Sciatic nerve (tissue), 2 donors: ENCODE measurements at regions not wholly inside any gene's neighbourhood (a gene's known extent, or its start where the extent isn't known, plus 50 kb on each side); places are given as distances from the start of the nearest gene placed in this dataset.
"Not testable (repeated sequence)": the region's sequence is repeated elsewhere in the genome, so short reads cannot be mapped to it uniquely, and the experiment has no call there.

Experiments used
- ATAC-seq: fragments of 200-7000 bp; cut with Tn5 transposase; one replicate; pipeline ENCODE4 v1.9.1; 2020; ENCODE audit warnings: mild to moderate bottlenecking, moderate library complexity
- DNase-seq: peaks from one replicate; pipeline ENCODE4 v3.0.0-alpha.2; 2020; ENCODE audit warnings: low spot score
- intact Hi-C: fragments of 100-400 bp; cut with DNase I; formaldehyde crosslinking; loops from one replicate; pipeline ENCODE4 v1.14.2; 2022
- donor health status: DM: no; HTN: no; CAD: no.
- donor health status: DM: no; HTN: no; CAD: no.

DNA sequence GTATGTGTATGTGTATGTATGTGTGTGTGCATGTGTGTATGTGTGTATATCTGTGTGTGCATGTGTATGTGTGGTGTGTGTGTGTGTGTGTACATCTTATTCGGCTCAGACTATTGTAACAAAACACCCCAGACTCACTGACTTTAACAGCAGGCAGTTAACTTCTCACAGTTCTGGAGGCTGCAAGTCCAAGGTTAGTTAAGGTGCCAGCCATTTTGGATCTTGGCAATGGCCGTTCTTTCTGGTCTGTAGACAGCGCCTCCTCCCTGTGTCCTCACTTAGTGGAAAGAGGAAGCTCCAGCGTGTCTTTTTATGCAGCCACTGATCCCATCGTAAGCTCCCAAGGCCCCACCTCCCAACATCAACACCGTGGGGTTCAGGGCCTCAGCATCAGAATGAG, 128.3 kb upstream of the THBS2 start:
- DNase-seq = no peak
- ATAC-seq = no peak
- intact Hi-C loops = no loop called here

DNA sequence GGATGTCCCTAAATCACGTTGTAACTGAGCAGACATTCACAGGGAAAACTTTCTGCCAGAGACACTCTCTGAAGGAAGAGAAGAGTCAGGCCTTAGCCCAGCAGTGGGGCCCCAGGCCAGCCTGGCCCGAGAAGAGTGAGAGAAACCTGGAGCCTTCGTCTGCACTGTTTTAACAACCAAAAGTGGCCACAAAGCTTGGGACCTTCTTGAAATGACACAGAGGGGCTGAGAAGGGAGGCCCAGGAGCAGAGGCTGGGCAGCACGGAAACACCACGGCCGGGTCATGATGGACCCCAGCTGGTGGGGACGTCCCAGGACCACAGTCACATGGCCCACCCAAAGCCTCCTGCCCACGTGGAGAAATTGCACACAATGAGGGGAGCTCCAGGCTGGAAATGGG, 126.8 kb upstream of the THBS2 start:
- DNase-seq = no peak
- intact Hi-C loops = no loop called here

DNA sequence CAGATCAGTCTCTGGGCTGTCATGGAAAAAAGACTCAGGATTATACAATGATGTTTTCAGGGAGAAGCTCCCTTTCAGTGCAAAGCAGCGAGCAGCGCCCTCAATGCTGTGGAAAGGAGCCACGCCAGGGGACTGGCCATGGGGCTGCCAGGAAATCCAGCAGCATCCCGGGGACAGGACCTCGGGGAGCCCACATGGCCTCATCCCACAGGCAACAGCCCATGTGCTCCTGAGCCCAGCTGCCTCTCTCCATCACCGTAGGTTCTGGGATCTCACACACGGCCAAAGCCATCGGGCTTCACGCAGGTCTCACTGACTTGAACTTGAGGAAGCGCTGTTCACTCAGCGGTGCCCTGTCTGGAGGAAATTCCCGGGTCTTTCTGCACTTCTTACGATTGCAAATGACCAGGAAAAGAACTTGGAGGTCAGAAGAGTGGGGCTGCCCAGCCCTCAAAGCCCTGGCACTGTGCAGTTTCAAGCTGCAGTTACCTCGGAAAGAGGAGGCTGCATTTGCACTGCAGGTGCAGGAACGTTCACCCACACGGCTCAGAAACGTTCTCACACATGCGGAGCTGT, 125.9 kb upstream of the THBS2 start:
- no peak for ATAC-seq
- intact Hi-C loops = no loop called here
- DNase-seq = no peak

More for the DNA sequence above, 126.8 kb upstream of the THBS2 start:
- ATAC-seq = no peak

DNA sequence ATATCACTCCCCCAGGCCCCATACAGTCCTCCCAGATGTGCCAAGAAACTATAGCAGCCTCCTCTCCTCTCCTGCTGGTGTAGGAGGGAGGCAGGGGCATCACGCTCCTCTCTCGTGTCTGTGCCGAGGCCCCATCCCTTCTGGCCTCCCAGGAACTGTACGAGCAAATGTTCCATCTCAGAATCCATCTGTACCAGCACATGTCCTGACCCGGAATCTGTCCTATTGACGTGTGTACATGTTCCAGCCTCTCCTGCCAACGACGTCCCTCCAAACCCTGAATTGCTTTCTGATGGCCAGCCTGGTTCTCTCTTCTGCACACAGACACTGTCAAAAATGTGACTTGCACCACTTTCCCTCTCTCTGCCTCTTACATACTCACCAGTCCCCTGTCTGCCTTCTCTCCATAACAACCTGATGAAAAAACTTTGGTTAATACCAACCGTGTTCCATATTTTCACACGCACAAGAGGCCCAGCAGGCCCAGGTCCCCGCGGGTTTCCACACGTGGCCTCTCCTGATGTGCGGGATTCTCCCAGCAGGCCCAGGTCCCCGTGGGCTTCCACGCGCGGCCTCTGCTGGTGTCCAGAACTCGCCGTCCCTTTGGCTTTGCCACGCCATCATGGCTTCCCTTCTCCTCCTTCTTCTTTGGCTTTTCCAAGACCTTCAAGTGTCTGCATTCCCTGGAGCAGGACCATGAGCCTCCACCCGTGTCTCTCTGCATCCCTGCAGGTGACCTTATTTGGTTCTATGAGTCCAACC, 125.2 kb upstream of the THBS2 start:
- ATAC-seq (no peak), DNase-seq (no peak)
- intact Hi-C loops = no loop called here

DNA sequence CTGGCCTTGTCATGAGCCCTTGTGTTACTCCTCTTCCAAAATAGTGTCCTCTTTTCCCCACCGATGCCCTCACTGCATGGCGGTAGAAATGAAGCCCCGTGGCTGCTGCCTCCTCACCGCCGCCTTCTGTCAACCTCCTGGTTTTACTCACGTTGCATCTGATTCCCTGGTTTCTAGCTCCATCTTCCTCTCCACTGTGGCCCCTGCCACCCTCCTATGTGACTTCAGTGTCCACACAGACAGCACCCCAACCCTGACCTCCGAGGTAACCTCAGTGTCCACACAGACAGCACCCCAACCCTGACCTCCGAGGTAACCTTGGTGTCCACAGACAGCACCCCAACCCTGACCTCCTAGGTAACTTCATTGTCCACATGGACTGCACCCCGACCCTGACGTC, 122.8 kb upstream of the THBS2 start:
- DNase-seq = no peak
- no peak for ATAC-seq
- intact Hi-C loops = no loop called here

DNA sequence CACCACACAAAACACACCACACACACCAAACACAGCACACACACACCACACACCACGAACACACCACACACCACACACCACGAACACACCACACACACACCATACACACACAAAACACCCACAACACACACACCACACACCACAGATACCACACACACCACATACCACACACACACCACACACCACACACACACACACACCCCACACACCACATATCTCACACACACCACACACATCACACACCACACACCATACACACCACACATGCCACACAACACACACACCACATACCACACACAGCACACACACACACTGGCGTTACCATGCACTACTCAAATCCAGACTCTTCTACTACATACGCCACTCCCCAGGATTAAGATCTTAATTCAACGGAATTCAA, 118.9 kb upstream of the THBS2 start:
- intact Hi-C loops = no loop called here
- ATAC-seq (no peak), DNase-seq (no peak)

DNA sequence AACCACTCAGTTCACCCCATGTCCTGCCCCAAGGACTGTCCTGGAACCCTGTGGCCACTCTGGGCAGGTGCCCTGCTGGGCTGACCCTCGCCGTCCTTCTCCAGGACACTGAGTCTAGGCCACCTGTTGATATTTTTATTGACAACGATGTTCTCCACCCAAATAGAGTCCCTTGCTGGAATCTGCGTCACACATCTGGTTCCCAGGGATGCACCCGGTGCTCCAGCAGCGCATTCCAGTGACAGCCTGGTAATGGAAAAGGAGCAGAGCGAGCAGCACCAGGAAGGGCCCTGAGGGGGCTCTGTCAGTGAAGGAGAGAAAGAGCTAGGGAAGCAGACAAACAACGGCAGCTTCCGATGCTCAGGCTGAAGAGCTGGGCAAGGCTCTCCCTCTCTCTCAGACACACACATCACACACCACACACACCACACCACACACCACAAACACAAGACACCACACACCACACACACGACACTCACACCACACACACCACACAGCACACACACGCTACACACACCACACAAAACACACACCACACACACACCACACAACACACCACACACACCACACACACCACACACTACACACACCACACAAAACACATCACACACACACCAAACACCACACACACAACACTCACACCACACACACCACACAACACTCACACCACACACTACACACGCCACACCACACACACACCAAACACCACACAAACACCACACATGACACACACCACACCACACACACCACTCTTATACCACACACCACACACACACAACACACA, 117.9 kb upstream of the THBS2 start:
- DNase-seq = no peak

DNA sequence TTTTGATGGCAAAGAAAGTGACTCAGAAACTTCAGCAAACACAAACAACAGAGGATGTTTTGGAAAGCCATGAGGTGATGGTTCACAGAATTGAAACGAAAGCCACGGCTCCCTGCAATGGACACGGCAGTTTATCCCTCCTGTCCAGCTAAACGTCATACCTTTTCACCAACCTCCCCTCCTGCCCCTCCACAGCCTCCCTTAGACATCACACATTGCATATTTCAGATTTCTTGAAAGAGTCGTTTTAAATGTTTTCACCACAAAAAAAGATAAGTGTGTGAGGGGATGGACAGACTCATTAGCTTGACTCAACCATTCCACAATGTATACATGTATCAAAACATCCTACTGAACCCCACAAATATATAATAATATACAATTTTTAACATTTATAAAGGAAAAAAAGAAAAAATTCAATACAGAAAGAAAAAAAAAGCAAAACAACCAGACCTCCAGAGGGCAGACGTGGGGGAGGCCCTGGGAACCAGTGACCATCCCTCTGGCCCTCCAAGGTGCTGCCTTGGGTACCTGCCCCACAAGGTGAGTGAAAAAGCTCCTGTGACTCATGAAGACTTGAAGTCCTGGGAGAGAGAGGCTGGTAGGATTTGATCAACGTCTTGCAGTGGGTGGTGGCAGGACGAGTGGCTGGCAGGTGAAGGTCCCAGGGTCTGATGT, 117.2 kb upstream of the THBS2 start:
- ATAC-seq (no peak), DNase-seq (no peak)
- intact Hi-C loops = no loop called here

More for the DNA sequence above, 117.9 kb upstream of the THBS2 start:
- ATAC-seq = peak; percentile 59
- intact Hi-C loops = no loop called here

DNA sequence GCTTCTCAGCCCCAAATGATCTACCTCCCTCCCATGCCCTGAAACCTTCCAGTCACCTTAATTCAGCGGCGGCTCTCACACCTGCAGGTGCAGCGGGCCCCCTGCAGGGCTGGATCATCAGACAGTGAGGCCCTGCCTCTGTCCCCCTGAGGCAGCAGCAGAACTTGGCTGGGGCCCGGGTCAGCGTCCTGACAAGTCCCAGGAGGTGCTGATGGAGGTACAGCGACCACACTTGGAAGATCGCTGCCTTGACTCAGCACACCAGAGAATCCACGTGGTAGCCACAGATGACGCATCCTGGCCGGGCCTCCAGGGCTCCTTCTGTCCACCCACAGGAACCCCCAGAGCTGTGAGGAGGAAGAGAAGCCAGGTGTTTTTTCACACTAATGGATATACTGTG, 116.4 kb upstream of the THBS2 start:
- intact Hi-C loops = no loop called here
- peak; percentile 60 for ATAC-seq
- no peak for DNase-seq

DNA sequence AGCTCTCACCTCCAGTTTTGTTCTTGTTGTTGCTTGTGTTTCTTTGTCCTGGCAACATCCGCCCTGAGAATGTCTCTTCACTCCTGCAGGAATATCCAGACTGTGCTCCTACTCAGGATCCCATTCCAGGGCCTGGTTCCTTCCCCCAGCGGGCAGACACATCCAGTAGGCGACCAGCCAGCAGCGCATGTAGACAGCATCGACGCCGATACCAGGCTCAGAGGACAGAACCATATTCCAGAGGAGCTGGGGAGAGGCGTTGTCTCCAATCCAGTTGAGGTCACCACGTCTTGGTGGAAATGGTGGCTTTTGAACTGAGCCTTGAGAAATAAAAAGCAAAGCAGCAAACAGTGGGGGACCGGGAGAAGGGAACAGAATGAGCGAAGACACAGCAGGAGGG, 114.6 kb upstream of the THBS2 start:
- ATAC-seq = no peak
- intact Hi-C loops = no loop called here
- DNase-seq = no peak

DNA sequence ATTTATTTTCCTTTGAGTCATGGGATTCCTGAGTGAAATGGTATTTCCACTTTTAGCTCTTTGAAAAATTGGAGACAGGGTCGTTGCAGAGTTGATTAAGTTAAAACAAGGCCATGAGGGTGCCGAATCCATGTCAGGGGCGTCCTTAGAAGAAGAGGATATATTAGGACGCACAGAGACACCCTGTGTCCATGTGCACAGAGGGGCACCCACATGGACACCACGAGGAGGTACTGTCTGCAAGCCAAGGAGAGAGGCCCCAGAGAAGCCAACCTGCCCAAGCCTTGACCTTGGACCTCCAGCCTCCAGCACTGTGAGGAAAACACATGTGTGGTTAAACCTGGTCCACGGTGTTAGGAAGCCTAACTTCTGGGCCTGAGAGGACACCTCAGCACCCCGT, 113.9 kb upstream of the THBS2 start:
- no peak for ATAC-seq
- intact Hi-C loops = no loop called here
- DNase-seq = no peak

DNA sequence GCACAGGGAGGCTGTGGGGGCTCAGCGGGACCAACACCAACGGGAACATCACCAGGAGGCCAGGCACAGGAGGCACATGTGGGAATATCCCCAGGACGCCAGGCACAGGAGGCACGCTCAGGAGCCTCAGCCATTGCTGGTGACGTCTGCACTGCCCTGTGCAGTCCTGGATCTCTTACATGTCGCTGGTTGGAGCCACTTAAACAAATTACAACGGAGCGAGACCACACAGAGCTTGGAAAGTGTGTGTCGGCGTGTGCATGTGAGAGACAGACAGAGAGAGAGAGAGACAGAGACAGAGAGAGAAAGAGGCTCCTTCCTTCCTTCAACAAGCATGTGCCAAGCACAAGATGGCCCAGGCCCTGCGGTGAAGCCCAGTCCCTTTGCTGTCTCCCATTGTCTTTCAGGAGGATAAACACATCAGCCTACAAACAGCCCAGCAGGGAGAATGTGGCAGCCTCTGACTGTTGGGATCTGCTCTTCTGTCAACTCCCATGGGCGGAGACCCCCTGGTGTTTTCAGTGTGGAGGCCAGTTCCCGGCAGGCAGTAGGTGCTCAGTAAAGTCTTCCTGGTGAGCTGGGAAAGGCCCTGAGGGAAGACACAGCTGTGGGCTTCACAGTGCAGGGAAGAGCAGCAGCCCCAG, 112.7 kb upstream of the THBS2 start:
- intact Hi-C loops = no loop called here
- ATAC-seq (no peak), DNase-seq (no peak)

DNA sequence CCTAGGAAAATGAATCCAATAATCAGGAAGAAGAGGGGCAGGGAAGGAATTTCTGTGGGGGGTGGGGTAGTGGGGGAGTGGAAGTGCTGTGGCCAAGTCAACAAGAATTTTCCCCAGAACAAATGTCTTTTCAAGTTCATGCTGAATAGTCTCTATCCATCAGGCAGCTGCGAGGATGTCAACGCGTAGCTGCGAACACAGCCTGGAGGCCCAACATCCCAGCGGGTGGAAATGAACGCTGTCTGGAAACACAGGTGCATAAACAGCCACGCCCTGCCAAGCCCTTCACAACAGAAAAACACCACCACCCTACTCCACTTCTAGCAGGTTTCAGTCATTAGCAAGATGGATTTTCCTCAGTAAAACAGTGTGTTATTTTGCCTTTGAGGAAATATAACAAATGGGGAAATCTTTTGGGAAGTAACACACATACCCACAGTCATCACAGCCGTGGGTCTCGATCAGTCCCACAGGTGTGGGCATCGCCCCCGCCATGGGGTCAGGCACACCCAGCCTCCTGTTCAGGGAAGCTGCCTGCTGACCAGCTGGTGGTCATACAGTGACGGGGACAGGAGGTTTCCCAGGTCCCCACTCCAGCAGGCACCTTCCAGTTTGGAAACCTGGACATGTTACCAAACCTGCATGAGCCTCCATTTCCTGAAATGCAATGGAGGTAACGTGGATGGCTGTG, 112.1 kb upstream of the THBS2 start:
- ATAC-seq (peak; percentile 36), DNase-seq (no peak)
- intact Hi-C loops = no loop called here

DNA sequence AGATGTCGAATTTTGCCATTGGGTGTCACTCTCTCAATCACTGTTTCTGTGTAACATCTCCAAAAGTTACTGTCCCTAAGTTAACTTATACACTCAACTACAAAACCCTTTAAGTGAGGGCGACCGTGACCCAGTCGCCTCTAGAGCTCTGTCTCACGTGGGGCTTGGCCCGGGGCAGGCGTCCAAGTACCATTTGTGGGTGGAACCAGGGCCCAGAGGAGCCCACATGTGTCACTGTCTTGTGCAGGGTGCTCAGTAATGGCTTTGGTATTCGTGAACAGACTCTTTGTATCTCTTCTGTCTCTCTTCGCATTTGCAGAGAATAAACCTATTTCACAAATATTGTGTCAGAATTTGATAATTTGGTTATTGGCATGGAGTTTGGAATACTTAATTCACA, 109.9 kb upstream of the THBS2 start:
- ATAC-seq (peak; percentile 32), DNase-seq (no peak)
- intact Hi-C loops = loop anchor here (5.0 kb wide), 1 partner anchor 151 kb away; no protein-coding TSS in a partner anchor

DNA sequence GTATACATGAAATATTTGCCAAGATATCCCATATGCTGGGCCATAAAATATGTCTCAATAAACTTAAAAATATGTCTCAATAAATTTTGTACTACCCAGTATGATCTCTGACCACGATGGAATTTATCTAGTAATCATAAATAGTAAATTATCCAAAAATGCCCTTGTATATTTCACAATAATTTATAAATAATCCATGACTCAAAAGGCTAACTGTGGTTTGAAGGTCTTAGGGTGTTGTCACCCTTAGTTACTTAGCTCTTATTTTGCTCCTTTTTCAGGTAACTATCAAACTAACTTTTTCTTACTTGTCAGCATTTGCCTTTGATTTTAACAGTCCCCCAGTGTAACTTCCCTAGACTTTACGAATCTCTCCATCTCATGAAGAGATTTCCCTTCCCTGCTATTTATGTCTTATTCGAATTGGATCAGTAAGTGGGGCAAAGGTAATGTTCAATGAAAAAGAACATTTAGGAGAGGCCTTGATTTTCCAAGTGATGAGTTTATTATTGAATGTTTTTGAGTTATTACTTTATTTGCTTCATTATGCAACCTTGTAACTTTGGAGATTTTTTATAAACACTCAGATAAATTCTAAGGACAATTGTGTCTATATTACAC, 109.0 kb upstream of the THBS2 start:
- intact Hi-C loops = loop anchor here (5.0 kb wide), 1 partner anchor 150 kb away; no protein-coding TSS in a partner anchor
- DNase-seq (no peak), ATAC-seq (peak; percentile 53)

DNA sequence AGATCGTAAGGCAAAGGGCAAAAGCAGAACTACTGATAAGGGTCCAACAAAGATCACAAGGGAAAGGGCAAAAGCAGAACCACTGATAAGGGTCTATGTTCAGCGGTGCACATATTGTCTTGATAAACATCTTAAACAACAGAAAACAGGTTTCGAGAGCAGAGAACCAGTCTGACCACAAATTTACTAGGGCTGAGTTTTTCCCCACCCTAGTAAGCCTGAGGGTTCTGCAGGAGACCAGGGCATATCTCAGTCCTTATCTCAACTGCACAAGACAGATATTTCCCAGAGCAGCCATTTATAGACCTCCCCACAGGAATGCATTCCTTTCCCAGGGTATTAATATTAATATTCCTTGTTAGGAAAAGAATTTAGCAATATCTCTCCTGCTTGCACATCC, 101.4 kb upstream of the THBS2 start:
- DNase-seq, intact Hi-C loops, ATAC-seq: not testable (repeated sequence)

DNA sequence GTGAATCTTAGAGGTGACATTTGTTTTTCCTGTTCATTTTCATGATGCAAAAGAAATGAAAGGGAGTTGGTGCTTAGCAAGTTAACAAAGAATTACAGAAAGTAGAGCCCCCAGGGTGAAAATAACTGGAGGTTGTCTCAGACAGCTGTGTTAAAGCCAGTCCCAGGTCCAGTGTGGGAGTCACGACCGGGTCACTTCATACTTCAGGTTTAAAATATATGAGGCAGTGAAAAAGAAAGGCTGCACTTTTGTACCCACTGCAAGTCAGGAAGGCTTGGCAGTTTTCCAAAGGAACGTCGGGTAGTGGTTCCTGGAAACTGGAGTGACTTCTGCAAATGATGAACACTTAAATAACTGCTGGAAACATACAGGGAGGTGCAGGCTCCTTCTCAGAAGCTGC, 91.5 kb upstream of the THBS2 start:
- DNase-seq (no peak), ATAC-seq (peak; percentile 19)
- intact Hi-C loops = no loop called here

DNA sequence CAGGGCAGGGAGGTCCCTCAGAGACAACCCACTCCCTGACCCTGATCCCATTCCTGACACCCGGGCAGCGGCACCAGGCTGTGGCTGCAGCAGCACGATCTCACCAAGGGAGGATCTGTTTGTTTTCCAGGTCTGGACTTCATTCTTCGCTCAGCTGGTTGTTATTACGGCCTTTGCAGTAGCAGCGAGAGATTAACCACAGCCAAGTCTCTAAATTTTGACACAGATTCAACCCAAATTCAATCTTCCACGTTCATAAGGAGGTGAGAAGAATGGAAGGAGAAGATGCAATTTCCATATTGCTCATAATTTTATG, 91.1 kb upstream of the THBS2 start:
- peak; percentile 87 for ATAC-seq
- no peak for DNase-seq

More for the DNA sequence above, 91.1 kb upstream of the THBS2 start:
- intact Hi-C loops = no loop called here
